ENCODE measurements at regions not wholly inside any gene's neighbourhood (a gene's known extent, or its start where the extent isn't known, plus 50 kb on each side); places are given as distances from the start of the nearest gene placed in this dataset.

DNA sequence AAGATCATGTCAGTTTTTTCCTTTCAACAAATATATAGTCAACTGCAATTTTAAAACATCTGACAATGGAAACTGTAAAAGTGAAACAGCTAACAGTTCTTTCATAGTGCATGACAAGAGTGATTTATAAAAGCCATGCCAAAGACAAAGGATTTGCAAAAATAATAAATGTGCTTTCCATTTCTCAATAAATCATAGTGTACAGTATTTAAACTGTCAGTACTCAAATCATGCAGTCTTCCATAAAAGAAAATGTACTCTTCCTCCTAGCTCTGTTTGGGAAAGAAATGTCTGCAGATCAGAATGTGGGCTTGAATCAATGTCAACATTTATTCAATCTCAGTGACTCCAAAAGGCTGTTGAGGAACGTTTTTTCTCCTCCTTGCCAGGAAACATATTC, 131.7 kb upstream of the PDE1A start:
- peak overlapping the region; percentile 16 for H2AFZ ChIP-seq (ENCODE audit: low read depth, low read length)
- H3K9me3 ChIP-seq (ENCODE audit: low read length): no peaks in the 10 kb centered on the region
- no peaks in the 10 kb centered on the region for H3K9me2 ChIP-seq (ENCODE audit: insufficient read depth, low read length)
- peak; percentile 88 for TF ChIP-seq EP300 (conservative IDR thresholded peaks at IDR 0.05; ENCODE audit: poor library complexity, severe bottlenecking)
- TF ChIP-seq SMC3 (conservative IDR thresholded peaks at IDR 0.05; ENCODE audit: poor library complexity): no peak
- no peak for TF ChIP-seq TAF1 (IDR thresholded peaks at IDR 0.05; ENCODE audit: low read depth)
- TF ChIP-seq, protein P1, sequence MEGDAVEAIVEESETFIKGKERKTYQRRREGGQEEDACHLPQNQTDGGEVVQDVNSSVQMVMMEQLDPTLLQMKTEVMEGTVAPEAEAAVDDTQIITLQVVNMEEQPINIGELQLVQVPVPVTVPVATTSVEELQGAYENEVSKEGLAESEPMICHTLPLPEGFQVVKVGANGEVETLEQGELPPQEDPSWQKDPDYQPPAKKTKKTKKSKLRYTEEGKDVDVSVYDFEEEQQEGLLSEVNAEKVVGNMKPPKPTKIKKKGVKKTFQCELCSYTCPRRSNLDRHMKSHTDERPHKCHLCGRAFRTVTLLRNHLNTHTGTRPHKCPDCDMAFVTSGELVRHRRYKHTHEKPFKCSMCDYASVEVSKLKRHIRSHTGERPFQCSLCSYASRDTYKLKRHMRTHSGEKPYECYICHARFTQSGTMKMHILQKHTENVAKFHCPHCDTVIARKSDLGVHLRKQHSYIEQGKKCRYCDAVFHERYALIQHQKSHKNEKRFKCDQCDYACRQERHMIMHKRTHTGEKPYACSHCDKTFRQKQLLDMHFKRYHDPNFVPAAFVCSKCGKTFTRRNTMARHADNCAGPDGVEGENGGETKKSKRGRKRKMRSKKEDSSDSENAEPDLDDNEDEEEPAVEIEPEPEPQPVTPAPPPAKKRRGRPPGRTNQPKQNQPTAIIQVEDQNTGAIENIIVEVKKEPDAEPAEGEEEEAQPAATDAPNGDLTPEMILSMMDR (IDR thresholded peaks at IDR 0.05; ENCODE audit: poor library complexity, severe bottlenecking): no peak
- no peak for TF ChIP-seq MXI1 (conservative IDR thresholded peaks at IDR 0.05; ENCODE audit: poor library complexity, severe bottlenecking)
- TF ChIP-seq, protein P2, sequence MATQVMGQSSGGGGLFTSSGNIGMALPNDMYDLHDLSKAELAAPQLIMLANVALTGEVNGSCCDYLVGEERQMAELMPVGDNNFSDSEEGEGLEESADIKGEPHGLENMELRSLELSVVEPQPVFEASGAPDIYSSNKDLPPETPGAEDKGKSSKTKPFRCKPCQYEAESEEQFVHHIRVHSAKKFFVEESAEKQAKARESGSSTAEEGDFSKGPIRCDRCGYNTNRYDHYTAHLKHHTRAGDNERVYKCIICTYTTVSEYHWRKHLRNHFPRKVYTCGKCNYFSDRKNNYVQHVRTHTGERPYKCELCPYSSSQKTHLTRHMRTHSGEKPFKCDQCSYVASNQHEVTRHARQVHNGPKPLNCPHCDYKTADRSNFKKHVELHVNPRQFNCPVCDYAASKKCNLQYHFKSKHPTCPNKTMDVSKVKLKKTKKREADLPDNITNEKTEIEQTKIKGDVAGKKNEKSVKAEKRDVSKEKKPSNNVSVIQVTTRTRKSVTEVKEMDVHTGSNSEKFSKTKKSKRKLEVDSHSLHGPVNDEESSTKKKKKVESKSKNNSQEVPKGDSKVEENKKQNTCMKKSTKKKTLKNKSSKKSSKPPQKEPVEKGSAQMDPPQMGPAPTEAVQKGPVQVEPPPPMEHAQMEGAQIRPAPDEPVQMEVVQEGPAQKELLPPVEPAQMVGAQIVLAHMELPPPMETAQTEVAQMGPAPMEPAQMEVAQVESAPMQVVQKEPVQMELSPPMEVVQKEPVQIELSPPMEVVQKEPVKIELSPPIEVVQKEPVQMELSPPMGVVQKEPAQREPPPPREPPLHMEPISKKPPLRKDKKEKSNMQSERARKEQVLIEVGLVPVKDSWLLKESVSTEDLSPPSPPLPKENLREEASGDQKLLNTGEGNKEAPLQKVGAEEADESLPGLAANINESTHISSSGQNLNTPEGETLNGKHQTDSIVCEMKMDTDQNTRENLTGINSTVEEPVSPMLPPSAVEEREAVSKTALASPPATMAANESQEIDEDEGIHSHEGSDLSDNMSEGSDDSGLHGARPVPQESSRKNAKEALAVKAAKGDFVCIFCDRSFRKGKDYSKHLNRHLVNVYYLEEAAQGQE (IDR thresholded peaks at IDR 0.05; ENCODE audit: borderline replicate concordance): peak; percentile 86
- no peak for TF ChIP-seq RAD21 (conservative IDR thresholded peaks at IDR 0.05)
- peak; percentile 21 for TF ChIP-seq POLR2AphosphoS5 (IDR thresholded peaks at IDR 0.05)
- TF ChIP-seq EZH2 (IDR thresholded peaks at IDR 0.05; ENCODE audit: borderline replicate concordance, insufficient read depth, low read length, poor library complexity, severe bottlenecking): no peak
- peaks cover 4% of the 10 kb centered on the region for H3F3A ChIP-seq (ENCODE audit: insufficient read depth, low read length, poor library complexity, severe bottlenecking)
- no peaks in the 10 kb centered on the region for H3K79me2 ChIP-seq (replicated peaks; ENCODE audit: insufficient read depth, low read length)
- H3K27me3 ChIP-seq (ENCODE audit: insufficient read depth, low read depth, low read length): no peaks in the 10 kb centered on the region
- peak overlapping the region; percentile 40 for H3K27ac ChIP-seq (ENCODE audit: low read length)
- H3K4me3 ChIP-seq (ENCODE audit: low read length): peak overlapping the region; percentile 9
- no peaks in the 10 kb centered on the region for H3K36me3 ChIP-seq (ENCODE audit: insufficient read depth, low read length)
- H3K4me2 ChIP-seq (ENCODE audit: low read length): peak overlapping the region; percentile 23
- no peak overlapping the region for H3K9ac ChIP-seq (ENCODE audit: low read length)
- H4K20me1 ChIP-seq (ENCODE audit: insufficient read depth): no peaks in the 10 kb centered on the region

DNA sequence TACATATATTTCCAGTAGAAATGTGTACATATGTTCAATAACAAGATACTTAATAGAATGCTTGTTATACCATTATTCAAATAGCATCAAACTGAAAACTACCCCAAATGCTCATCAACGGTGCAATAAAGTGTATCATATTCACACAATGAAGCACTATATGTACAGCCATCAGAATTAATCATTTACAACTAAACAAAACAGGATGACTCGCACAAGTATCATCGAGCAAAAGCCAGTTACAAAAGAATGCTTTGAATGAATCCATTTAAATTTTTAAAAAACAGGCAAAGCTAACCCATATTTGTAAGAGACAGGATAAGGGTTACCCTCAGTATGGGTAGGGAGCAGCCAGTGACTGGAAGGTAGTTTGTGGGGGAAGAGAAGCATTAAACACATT, 132.8 kb upstream of the PDE1A start:
- H3K36me3 ChIP-seq (ENCODE audit: insufficient read depth, low read length): no peaks in the 10 kb centered on the region
- H3K4me3 ChIP-seq (ENCODE audit: low read length): no peak overlapping the region
- no peak overlapping the region for H2AFZ ChIP-seq (ENCODE audit: low read depth, low read length)
- H4K20me1 ChIP-seq (ENCODE audit: insufficient read depth): no peaks in the 10 kb centered on the region
- H3F3A ChIP-seq (ENCODE audit: insufficient read depth, low read length, poor library complexity, severe bottlenecking): peaks cover 4% of the 10 kb centered on the region
- H3K9ac ChIP-seq (ENCODE audit: low read length): no peak overlapping the region
- no peaks in the 10 kb centered on the region for H3K9me2 ChIP-seq (ENCODE audit: insufficient read depth, low read length)
- no peaks in the 10 kb centered on the region for H3K9me3 ChIP-seq (ENCODE audit: low read length)
- no peak overlapping the region for H3K4me2 ChIP-seq (ENCODE audit: low read length)
- H3K27me3 ChIP-seq (ENCODE audit: insufficient read depth, low read depth, low read length): no peaks in the 10 kb centered on the region
- no peak for TF ChIP-seq TAF1 (IDR thresholded peaks at IDR 0.05; ENCODE audit: low read depth)
- no peak for TF ChIP-seq RAD21 (conservative IDR thresholded peaks at IDR 0.05)
- TF ChIP-seq, protein P2 (IDR thresholded peaks at IDR 0.05; ENCODE audit: borderline replicate concordance): no peak
- TF ChIP-seq MXI1 (conservative IDR thresholded peaks at IDR 0.05; ENCODE audit: poor library complexity, severe bottlenecking): no peak
- no peak for TF ChIP-seq SMC3 (conservative IDR thresholded peaks at IDR 0.05; ENCODE audit: poor library complexity)
- TF ChIP-seq EZH2 (IDR thresholded peaks at IDR 0.05; ENCODE audit: borderline replicate concordance, insufficient read depth, low read length, poor library complexity, severe bottlenecking): no peak
- no peak for TF ChIP-seq POLR2AphosphoS5 (IDR thresholded peaks at IDR 0.05)
- TF ChIP-seq EP300 (conservative IDR thresholded peaks at IDR 0.05; ENCODE audit: poor library complexity, severe bottlenecking): no peak
- TF ChIP-seq, protein P1 (IDR thresholded peaks at IDR 0.05; ENCODE audit: poor library complexity, severe bottlenecking): no peak
- no peak overlapping the region for H3K27ac ChIP-seq (ENCODE audit: low read length)
- no peaks in the 10 kb centered on the region for H3K79me2 ChIP-seq (replicated peaks; ENCODE audit: insufficient read depth, low read length)

Data from neural cell (in vitro differentiated cells).